ENCODE measurements at regions not wholly inside any gene's neighbourhood (a gene's known extent, or its start where the extent isn't known, plus 50 kb on each side); places are given as distances from the start of the nearest gene placed in this dataset.
A peak's percentile ranks its signal among the peaks of the same experiment; 100 is the strongest.
"Not testable (repeated sequence)": the region's sequence is repeated elsewhere in the genome, so short reads cannot be mapped to it uniquely, and the experiment has no call there.

DNA sequence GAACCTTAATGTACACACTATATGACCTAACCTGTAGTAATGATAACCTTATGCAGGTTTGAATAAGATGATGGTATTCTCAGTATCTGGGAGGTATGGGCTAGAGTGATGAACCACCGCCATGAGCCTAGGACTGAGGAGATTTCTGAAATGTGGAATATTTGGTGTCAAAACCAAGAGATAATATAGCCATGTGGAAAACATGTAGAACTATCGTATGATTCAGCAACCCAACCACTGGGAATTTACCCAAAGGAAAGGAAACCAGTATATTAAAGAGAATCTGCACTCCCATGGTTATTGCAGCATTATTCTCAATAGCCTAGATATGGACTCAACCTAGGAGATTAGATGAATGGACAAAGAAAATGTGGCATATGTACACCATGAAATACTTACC lies 271.7 kb upstream of the BTG1 start:
- no peak for DNase-seq

DNA sequence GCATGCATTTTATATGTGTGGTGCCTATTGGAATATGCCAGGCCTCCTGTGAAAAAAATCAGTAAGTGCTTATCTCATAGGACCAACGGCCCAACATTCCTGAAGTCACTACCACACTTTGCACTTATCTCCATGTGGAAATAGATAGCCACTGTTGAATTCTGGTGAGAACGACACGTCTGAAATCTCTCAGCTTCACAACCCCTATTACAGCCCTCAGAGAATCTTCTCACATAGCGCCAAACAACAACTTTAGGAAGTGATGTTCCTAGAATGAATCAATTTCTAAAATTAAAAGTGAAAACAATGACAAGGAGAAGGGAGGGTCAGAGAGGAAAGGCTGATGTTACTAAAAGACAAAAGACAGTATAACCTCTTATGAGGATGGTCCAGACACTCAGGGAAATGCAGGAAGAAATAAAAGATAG lies 270.8 kb upstream of the BTG1 start:
- DNase-seq = no peak

DNA sequence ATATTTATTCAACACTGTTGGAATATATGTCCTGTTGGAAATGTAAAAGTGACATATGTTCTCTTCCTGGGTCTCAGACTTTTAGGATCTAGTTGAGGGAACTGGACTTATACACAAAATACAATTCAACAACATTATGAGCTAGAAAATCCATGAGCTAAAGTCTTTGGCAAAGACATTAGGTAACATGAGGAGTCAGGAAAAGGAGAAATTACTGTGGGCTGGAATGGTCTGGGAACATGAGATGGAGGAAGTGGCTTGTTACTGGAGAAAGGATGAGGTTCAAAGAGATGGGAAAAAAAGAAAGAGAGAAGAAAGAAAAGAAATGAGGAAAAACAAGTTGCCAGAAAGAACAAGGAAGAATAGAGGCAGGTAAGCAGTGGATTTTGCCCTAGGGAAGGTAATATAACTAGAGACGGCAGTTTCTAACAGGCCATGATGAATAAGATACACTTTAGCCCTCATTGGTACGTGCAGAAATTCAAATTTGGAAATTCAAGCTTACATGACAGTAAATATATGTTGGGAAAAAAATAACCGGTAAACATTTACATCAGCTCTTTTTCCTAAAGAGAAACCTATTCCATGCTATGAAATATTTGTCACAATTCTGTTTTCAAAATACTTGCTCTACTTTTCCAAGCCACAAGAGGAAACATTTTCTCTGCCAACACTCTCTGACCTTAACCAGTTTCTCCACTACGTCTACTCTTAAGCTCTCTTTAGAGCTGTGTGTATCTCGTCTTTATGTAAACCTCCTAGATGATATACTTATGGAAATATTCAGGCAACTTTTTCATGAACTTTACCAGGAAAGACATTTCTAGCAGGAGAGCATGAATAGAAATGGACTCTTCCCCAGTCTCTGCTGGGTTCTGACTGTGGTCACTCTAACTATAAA lies 268.8 kb upstream of the BTG1 start:
- no peak for DNase-seq

DNA sequence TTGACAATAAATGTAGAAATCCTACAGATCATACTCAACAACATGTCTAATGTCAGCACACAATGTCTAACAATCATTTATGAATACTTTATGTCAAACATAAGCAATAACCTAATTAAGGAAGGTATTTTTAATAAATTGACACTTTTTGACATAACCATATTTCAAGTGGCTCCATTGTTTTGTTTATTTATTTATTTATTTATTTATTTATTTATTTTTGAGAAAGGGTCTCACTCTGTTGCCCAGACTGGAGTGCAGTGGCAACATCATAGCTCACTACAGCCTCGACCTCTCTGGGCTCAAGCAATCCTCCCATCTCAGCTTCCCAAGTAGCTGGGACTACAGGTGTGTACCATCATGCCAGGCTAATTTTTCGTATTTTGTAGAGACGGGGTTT lies 267.6 kb upstream of the BTG1 start:
- DNase-seq = no peak

DNA sequence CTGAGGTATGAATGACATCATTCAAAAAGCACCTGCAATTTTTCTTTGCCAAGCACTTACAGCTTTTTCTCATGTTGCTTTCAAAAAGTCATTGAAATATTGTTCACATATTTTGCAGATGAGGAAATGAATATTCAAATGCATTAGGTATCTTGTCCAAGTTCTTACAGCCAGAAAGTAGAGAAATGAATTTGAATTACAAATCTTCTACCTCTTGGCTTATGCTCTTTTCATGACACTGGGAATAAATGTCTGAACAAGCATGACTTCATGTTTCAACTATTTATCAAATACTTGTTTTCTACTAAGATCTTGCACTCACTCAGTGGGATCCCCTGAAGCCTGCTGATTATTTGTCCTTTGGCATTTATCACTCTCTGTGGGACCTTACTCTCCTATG lies 267.2 kb upstream of the BTG1 start:
- DNase-seq = no peak

DNA sequence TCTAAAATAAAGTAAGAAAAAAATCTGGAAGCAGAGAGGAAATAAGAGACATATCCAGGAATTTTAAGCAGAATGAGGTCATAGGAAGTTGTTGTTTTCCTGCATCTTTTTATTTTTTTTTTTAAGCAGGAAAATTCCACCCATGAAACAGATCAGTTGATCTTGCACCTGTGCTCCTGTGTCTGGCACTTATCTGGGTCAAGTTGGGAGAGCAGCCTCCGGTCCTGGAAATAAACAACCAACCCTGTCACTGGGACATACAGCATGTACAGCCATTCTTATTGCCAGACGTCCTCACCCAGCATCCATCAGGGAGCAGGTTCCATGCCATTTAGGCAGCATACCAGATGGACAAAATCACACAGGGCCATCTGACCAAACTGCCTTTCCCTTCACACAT lies 266.0 kb upstream of the BTG1 start:
- no peak for DNase-seq

DNA sequence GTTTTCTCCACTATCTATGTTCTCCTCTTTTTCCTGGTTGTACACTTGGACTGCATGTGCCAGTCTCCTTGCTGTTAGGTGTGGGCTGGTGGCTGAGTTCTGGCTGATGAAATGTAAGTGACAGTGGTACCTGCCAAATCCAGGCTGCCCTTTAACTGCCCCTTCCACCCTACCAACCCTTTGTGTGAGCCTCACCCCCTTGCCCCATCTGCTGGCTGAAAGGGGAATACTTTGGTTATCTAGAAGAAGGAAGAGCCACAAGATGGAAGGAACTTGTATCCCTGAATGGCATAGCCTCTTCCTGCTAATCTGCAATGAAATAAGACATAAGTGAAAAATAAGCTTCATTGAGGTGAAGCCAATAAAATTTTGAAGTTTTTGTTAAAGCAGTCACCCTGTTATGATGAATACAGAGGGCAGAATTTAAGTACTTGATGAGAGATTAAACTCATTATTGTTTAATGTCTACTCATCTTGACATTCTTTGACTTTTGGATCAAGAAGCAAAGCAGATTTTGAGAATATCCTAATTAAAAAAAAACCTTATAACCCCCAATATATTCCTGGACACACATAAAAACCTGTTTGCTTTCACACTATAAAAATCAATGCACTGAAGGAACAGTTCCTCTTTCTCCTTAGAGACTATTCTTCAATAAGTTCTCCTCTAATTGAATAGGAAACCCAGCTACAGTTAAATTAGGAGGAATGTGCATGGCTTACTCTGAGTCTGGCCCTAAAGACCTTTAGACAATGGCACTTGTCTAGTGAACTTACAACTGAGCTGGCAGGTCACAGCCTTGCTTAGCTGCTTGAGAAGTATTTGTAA lies 262.6 kb upstream of the BTG1 start:
- peak; percentile 29 to 34 for DNase-seq

DNA sequence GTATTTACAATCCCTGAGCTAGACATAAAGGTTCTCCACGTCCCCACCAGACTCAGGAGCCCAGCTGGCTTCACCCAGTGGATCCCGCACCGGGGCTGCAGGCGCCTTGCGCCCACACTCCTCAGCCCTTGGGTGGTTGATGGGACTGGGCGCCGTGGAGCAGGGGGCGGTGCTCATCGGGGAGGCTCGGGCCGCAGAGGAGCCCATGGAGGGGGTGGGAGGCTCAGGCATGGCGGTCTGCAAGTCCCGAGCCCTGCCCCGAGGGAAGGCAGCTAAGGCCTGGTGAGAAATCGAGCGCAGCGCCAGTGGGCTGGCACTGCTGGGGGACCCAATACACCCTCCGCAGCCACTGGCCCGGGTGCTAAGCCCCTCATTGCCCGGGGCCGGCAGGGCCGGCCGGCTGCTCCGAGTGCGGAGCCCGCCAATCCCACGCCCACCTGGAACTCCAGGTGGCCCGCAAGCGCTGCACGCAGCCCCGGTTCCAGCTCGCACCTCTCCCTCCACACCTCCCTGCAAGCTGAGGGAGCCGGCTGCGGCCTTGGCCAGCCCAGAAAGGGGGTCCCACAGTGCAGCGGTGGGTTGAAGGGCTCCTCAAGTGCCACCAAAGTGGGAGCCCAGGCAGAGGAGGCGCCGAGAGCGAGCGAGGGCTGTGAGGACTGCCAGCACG lies 260.9 kb upstream of the BTG1 start:
- DNase-seq = not testable (repeated sequence)

DNA sequence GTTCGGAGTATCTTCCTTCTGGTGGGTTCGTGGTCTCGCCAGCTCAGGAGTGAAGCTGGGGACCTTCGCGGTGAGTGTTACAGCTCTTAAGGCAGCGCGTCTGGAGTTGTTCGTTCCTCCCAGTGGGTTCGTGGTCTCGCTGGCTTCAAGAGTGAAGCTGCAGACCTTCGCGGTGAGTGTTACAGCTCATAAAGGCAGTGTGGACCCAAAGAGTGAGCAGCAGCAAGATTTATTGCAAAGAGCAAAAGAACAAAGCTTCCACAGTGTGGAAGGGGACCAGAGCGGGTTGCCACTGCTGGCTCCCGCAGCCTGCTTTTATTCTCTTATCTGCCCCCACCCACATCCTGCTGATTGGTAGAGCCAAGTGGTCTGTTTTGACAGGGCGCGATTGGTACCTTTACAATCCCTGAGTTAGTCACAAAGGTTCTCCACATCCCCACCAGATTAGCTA lies 260.2 kb upstream of the BTG1 start:
- peak in 1 of 2 experiments; percentile 74 for DNase-seq

DNA sequence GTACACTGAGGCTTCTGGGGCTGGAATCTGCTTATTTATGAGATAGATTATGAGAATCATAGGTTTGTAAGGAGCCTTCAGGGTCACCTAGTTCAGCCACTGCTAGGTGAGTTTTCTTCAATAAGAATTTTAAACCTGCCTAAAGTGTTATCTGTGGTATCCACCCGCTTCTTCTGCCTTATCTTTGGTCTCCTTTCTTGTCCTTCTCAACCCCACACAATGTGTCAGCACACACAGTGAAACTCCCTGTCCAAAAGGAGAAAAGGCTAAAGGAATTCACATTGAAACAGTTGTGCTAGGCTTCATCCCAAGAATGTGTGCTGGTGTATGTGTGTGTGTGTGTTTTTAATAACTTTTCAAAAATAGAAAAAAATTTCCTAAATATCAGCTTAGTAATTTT lies 259.3 kb upstream of the BTG1 start:
- no peak for DNase-seq

DNA sequence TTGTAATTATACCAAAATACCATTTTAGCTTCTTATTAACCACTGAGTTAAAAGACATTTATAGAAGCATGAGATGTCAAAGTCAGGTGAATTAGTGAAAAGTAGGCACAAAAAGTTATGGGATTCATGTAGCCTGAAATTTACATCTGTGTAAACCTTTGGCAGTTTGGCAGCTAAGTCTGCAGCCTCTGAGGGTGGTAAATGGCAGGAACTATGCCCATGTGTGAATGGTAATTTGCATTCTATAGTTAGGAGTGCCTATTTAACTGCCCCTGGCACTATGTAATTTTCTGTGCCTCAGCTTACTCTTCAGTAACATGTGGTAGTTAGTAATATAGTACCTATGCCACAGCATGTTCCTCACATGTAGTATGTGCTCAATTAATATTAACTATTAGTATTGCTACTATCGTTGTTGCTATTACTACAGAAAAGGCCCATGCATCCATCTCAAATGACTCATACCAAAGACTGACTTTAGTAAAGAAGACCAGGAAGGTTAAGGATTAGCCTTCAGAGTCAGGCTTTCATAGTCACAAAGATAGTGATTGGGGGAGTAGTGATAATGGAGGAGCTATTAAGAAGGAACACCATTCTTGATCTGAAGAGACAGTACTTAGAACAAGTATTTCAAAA lies 258.7 kb upstream of the BTG1 start:
- no peak for DNase-seq

DNA sequence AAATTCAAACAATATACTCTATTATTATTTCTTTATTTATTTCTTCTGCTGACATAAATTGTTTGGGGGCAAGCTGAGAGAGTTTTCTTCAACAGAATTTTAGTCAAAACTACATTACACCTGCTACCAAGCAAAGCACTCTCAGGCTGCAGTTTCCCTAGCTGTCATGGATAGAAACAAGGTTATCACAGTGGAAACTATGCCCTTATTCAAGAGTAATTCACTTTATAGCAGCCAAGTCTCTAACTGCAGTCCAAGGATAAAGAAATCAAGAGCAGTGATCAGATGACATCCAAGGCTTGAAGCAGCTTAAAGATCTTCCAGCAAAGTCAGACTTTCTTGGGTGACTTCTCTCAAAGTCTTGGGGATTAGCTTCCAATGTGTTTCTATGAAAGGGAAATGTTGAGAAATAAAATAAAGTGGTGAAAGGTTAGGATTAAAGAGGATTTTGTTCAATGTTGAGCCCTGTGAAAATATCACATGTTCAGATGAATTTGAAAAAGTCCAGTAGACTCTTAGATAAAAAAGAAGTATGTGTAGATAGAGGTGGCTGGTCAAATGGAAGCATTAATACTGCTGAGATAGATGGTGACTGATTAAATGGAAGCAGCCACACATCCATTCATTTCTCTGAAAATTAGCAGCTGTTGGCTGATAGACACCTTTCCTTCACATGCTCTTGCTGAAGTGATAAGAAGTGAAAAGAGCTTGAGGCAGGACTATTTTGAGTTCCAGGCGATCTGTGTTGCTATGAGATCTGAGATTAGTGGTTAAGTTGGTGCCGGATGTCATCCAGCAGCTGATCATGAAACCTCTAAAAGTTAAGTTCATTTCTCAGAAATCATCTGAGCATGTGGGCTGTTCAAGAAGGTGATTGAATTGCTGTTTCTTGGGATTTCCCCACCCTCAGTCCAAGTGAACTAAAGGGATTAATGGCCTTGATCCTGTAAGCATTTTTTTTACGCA lies 257.8 kb upstream of the BTG1 start:
- peak in 1 of 2 experiments; percentile 75 for DNase-seq

DNA sequence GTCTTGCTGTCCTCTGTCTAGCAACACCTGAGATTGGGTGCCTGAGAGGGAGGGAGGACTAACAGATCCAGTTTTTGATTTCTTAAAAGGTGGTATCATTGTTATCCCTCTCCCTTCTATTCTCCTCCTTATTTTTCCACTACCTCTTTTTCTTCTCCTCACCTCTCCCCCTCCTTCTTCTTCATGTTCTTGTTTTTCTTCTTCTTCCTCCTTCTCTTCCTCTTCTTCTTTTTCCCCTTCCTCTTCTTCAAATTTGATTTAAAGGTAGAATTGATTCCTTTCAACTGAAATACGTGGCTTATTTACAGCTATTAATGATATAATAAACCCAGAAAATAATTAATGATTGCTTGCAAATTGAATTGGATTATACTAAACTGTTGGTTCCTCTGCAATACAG lies 256.8 kb upstream of the BTG1 start:
- DNase-seq = no peak

DNA sequence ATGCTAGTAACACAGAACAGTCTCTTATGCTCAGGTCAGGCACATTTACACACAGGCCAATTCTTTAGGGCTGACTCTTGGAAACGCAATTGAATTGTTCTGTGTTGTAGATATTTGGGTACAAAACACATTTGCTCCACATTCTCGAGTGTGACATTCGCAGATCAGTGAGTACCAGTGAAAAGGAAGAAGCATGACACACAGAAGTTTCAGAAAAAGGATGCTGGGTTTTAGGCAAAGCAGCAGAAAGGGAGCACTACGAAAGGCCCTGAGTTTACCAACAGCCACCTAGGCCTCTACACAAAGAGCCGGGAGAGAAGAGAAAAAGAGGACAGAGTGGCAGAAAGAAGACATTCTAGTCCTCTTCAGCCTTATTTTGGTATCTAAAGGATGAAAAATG lies 254.4 kb upstream of the BTG1 start:
- no peak for DNase-seq

DNA sequence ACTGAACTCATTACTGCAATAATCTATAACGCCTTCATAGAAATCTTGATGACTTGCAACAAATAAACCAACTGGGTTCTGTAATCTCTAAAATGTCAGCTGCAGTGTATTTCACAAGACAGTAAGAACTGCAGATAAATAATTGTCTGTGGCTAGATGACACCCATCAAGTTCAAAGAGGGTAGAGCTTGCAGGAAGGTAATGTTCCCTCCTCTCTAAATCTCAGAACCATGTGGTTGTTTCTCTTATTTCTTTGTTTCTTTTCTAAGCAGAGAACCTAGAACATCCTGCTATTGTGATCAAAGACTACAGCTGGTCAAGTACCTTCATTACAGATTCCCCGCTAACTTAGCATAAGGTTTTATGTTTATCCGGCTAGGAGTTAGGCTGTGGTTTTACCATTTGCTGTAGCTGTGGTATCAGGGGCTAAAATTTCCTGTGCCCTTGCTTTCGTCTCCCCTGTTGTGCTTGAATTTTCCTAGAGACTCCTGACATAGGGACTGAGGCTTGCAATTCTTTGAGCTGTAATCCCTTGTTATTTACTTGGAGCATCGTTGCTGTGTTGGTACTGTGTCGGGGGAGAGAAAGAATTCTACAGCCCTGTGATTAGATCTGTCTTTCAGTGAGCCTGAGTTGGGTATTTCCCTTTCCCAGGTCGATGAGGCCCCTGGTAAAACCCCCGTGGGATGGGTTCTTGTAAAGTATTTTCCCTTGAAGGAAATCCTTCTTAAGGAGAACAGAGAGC lies 253.1 kb upstream of the BTG1 start:
- DNase-seq = peak in 1 of 2 experiments; percentile 40

DNA sequence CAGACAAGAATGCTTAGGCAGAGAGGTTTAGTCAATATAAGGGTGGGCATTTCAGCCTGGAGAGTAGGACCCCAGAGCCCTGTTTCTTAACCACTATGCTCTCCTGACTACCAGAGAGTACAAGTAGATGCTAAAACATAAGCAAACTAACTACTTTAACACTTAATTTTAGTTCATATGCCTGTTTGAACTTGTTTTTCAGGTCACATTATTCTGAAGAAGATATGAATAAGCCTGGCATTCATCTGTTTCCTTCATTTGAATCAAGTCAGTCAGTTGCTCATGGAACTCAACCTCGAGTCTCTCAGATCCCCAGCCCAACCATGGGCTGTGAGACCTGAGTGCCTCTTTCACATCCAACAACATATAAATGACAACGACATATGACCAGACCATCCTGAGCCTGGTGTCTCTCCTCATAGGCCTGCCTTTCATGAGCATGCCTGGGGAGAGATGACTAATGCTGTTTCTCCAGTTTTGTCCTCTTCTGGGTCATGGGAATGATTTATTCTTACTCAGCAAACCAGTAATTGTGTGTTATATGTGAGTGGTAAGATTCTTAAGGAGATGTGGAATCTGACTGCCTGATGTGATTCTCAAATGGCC lies 251.1 kb upstream of the BTG1 start:
- peak in 1 of 2 experiments; percentile 17 for DNase-seq

DNA sequence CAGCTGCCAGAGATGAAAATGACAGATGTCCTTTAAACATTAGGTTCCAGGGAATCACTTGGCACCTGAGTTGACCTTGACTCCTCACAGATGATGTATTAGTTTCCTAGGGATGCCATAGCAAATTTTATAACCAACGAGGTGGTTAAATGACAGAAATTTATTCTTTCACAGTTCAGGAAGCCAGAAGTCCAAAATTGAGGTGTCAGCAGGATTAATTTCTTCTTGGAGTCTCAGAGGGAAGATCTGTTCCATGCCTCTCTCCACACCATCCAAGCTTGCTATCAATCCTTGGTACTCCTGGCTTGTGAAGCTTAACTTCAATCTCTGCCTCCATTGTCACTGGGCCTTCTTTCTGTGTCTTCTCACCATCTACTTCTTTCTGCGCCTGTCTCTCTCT lies 249.7 kb upstream of the BTG1 start:
- DNase-seq = no peak

DNA sequence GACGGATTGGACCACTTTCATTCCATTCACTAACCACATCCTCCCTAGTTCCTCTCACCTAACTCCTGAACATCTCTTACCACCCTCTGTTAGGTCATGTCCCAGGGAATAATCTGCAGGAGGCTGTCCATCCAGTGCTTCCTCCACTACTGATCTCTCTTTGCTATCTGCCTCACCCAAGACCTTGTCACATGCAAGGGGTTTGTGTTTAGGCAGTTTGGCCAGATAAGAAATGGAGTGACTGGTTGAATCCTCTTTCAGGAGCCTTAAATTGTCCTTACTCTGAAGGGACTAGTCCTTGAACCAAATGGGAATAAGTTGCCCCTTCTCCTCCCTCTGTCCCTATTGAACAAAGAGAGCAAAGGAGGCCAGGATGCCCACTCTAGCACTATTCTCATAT lies 249.2 kb upstream of the BTG1 start:
- DNase-seq = no peak

DNA sequence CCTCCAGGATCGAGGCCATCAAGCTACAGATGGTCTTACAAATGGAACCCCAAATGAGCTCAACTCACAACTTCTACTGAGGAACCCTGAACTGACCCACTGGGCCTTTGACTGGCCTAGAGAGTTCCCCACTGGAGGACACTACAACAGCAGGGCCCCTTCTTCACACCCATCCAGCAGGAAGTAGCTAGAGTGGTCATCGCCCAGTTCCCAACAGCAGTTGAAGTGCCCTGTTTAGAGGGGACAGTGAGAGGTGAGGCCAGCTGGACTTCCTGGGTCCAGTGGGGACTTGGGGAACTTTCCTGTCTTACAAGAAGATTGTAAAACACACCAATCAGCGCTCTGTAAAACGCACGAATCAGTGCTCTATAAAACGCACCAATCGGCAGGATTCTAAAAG lies 247.9 kb upstream of the BTG1 start:
- no peak for DNase-seq

DNA sequence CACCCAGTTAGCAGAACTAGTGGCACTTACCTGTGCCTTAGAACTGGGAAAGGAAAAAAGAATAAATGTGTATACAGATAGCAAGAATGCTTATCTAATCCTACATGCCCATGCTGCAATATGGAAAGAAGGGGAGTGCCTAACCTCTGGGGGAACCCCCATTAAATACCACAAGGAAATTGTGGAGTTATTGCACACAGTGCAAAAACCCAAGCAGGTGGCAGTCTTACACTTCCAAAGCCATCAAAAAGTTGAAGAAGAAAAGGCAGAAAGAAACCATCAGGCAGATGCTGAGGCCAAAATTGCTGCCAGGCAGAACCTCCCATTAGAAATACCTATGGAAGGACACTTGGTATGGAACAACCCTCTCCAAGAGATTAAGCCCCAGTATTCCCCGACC lies 246.1 kb upstream of the BTG1 start:
- DNase-seq = peak in 1 of 2 experiments; percentile 31

Measured in stimulated activated CD4-positive, alpha-beta T cell treated with anti-CD3 and anti-CD28 coated beads, Interleukin-4, amount 100 ng/mL, for 4 hours (primary cell).